ENCODE measurements at regions not wholly inside any gene's neighbourhood (a gene's known extent, or its start where the extent isn't known, plus 50 kb on each side); places are given as distances from the start of the nearest gene placed in this dataset.
"Not testable (repeated sequence)": the region's sequence is repeated elsewhere in the genome, so short reads cannot be mapped to it uniquely, and the experiment has no call there.

DNA sequence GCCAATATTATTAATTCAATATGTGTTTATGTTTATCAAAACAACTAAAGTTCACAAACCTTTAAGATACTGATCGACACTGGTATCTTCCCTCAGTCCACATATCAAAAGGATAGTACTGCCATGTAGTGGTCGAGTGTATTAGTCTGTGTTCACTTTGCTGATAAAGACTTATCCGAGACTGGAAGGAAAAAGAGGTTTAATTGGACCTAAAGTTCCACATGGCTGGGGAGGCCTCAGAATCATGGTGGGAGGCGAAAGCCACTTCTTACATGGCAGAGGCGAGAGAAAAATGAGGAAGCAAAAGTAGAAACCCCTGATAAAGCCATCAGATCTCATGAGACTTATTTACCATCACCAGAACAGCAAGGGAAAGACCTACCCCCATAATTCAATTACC lies 325.4 kb upstream of the PHF14 start (continued):
- TF ChIP-seq, protein P1, sequence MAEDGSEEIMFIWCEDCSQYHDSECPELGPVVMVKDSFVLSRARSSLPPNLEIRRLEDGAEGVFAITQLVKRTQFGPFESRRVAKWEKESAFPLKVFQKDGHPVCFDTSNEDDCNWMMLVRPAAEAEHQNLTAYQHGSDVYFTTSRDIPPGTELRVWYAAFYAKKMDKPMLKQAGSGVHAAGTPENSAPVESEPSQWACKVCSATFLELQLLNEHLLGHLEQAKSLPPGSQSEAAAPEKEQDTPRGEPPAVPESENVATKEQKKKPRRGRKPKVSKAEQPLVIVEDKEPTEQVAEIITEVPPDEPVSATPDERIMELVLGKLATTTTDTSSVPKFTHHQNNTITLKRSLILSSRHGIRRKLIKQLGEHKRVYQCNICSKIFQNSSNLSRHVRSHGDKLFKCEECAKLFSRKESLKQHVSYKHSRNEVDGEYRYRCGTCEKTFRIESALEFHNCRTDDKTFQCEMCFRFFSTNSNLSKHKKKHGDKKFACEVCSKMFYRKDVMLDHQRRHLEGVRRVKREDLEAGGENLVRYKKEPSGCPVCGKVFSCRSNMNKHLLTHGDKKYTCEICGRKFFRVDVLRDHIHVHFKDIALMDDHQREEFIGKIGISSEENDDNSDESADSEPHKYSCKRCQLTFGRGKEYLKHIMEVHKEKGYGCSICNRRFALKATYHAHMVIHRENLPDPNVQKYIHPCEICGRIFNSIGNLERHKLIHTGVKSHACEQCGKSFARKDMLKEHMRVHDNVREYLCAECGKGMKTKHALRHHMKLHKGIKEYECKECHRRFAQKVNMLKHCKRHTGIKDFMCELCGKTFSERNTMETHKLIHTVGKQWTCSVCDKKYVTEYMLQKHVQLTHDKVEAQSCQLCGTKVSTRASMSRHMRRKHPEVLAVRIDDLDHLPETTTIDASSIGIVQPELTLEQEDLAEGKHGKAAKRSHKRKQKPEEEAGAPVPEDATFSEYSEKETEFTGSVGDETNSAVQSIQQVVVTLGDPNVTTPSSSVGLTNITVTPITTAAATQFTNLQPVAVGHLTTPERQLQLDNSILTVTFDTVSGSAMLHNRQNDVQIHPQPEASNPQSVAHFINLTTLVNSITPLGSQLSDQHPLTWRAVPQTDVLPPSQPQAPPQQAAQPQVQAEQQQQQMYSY (CRISPR knock-in tag; IDR thresholded peaks at IDR 0.05), result no peak
- TF ChIP-seq ZNF138 (CRISPR knock-in tag; conservative IDR thresholded peaks at IDR 0.05), result no peak

DNA sequence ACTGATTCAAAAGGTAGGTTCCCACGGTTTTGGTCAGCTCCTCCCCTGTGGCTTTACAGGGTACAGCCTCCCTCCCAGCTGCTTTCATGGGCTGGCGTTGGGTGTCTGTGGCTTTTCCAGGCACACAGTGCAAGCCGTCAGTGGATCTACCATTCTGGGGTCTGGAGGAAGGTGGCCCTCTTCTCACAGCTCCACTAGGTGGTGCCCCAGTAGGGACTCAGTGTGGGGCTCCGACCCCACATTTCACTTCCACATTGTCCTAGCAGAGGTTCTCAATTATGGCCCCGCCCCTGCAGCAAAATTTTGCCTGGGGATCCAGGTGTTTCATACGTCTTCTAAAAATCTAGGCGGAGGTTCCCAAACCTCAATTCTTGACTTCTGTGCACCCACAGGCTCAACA lies 324.6 kb upstream of the PHF14 start:
- POLR2A ChIA-PET; H3K27me3 Mint-ChIP-seq (ENCODE audit: low read depth); H3K4me1 Mint-ChIP-seq; H3K27ac Mint-ChIP-seq; H3K4me3 Mint-ChIP-seq; H3K36me3 Mint-ChIP-seq; H3K9me3 Mint-ChIP-seq: not testable (repeated sequence)
- ATAC-seq, result peak; percentile 57
- CTCF ChIA-PET, result interaction anchor here (1.0 kb wide), 2 partner anchors 8 to 9 kb away, joined by 3 read pairs; no protein-coding TSS in a partner anchor
- DNase-seq (ENCODE audit: low spot score), result peak; percentile 23

DNA sequence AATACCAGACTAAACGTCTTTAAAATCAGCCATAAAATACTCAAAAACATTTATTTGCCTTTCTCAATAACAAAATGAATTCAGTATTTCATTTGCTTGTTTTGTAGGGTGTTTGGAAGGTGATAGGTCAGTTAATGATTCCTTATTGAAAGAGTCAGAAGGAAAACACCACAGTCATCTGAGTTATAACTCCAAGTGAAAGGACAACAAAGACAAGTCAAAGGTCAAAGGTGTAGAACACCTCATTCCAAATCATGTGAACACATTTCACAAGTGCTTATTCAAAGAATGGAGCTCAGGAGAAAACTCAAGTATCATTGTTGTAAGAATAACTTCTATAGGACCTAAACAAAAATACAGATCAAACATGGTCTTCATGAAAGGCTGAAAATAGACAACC lies 318.6 kb upstream of the PHF14 start:
- ATAC-seq, result no peak
- Mint-ChIP-seq H3K4me1 (peaks cover 24% of the 10 kb centered on the region), H3K4me3 (no peak overlapping the region), H3K36me3 (no peaks in the 10 kb centered on the region), H3K27ac (no peak overlapping the region), H3K9me3 (0 out of 2 replicates have a peak, but pooled peaks cover 4% of the 10 kb centered on the region), H3K27me3 (ENCODE audit: low read depth) (peaks cover 48% of the 10 kb centered on the region)
- DNase-seq (ENCODE audit: low spot score), result no peak
- CTCF ChIA-PET, result no interaction called here
- TF ChIP-seq GTF2I (CRISPR knock-in tag; conservative IDR thresholded peaks at IDR 0.05) (no peak), ZNF219 (CRISPR knock-in tag; IDR thresholded peaks at IDR 0.05; ENCODE audit: borderline replicate concordance) (no peak), FOXJ3 (CRISPR knock-in tag; IDR thresholded peaks at IDR 0.05; ENCODE audit: borderline replicate concordance) (no peak), NFYB (CRISPR knock-in tag; conservative IDR thresholded peaks at IDR 0.05; ENCODE audit: low read depth) (no peak)
- TF ChIP-seq, protein P2, sequence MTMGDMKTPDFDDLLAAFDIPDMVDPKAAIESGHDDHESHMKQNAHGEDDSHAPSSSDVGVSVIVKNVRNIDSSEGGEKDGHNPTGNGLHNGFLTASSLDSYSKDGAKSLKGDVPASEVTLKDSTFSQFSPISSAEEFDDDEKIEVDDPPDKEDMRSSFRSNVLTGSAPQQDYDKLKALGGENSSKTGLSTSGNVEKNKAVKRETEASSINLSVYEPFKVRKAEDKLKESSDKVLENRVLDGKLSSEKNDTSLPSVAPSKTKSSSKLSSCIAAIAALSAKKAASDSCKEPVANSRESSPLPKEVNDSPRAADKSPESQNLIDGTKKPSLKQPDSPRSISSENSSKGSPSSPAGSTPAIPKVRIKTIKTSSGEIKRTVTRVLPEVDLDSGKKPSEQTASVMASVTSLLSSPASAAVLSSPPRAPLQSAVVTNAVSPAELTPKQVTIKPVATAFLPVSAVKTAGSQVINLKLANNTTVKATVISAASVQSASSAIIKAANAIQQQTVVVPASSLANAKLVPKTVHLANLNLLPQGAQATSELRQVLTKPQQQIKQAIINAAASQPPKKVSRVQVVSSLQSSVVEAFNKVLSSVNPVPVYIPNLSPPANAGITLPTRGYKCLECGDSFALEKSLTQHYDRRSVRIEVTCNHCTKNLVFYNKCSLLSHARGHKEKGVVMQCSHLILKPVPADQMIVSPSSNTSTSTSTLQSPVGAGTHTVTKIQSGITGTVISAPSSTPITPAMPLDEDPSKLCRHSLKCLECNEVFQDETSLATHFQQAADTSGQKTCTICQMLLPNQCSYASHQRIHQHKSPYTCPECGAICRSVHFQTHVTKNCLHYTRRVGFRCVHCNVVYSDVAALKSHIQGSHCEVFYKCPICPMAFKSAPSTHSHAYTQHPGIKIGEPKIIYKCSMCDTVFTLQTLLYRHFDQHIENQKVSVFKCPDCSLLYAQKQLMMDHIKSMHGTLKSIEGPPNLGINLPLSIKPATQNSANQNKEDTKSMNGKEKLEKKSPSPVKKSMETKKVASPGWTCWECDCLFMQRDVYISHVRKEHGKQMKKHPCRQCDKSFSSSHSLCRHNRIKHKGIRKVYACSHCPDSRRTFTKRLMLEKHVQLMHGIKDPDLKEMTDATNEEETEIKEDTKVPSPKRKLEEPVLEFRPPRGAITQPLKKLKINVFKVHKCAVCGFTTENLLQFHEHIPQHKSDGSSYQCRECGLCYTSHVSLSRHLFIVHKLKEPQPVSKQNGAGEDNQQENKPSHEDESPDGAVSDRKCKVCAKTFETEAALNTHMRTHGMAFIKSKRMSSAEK (CRISPR knock-in tag; IDR thresholded peaks at IDR 0.05; ENCODE audit: borderline replicate concordance), result no peak
- TF ChIP-seq, protein P3, sequence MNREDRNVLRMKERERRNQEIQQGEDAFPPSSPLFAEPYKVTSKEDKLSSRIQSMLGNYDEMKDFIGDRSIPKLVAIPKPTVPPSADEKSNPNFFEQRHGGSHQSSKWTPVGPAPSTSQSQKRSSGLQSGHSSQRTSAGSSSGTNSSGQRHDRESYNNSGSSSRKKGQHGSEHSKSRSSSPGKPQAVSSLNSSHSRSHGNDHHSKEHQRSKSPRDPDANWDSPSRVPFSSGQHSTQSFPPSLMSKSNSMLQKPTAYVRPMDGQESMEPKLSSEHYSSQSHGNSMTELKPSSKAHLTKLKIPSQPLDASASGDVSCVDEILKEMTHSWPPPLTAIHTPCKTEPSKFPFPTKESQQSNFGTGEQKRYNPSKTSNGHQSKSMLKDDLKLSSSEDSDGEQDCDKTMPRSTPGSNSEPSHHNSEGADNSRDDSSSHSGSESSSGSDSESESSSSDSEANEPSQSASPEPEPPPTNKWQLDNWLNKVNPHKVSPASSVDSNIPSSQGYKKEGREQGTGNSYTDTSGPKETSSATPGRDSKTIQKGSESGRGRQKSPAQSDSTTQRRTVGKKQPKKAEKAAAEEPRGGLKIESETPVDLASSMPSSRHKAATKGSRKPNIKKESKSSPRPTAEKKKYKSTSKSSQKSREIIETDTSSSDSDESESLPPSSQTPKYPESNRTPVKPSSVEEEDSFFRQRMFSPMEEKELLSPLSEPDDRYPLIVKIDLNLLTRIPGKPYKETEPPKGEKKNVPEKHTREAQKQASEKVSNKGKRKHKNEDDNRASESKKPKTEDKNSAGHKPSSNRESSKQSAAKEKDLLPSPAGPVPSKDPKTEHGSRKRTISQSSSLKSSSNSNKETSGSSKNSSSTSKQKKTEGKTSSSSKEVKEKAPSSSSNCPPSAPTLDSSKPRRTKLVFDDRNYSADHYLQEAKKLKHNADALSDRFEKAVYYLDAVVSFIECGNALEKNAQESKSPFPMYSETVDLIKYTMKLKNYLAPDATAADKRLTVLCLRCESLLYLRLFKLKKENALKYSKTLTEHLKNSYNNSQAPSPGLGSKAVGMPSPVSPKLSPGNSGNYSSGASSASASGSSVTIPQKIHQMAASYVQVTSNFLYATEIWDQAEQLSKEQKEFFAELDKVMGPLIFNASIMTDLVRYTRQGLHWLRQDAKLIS (CRISPR knock-in tag; IDR thresholded peaks at IDR 0.05; ENCODE audit: borderline replicate concordance), result no peak
- POLR2A ChIA-PET, result no interaction called here

DNA sequence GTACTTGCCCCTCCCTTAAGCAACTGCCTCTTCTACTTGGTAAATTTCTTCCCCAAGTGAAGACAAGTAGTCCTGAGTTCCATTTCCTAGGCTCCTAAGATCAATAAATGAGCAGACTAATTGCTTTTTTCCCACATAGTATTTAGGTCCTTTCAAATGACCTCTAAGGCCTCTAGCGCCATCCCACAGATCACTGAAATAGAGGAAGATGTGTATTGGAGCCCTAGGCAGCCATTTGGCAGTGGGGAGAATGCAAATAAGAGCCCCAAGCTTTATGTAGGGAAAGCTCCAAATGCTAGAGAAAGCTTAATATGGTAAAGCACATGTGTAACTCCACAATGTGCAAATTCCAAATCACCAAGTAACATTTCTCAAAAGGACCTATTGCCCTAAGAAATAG lies 316.5 kb upstream of the PHF14 start:
- no peak overlapping the region for H3K4me3 Mint-ChIP-seq
- peaks cover 57% of the 10 kb centered on the region for H3K27me3 Mint-ChIP-seq (ENCODE audit: low read depth)
- ChIA-PET POLR2A (no interaction called here), CTCF (interaction anchor here (0.8 to 1.0 kb wide), 2 partner anchors 8 to 175 kb away, joined by 3 read pairs; no protein-coding TSS in a partner anchor)
- no peak overlapping the region for H3K27ac Mint-ChIP-seq
- H3K9me3 Mint-ChIP-seq, result no peaks in the 10 kb centered on the region
- DNase-seq (ENCODE audit: low spot score), result peak; percentile 17
- peaks cover 24% of the 10 kb centered on the region for H3K4me1 Mint-ChIP-seq
- no peaks in the 10 kb centered on the region for H3K36me3 Mint-ChIP-seq
- peak; percentile 94 for ATAC-seq
- TF ChIP-seq, protein P4, sequence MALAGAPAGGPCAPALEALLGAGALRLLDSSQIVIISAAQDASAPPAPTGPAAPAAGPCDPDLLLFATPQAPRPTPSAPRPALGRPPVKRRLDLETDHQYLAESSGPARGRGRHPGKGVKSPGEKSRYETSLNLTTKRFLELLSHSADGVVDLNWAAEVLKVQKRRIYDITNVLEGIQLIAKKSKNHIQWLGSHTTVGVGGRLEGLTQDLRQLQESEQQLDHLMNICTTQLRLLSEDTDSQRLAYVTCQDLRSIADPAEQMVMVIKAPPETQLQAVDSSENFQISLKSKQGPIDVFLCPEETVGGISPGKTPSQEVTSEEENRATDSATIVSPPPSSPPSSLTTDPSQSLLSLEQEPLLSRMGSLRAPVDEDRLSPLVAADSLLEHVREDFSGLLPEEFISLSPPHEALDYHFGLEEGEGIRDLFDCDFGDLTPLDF (CRISPR knock-in tag; IDR thresholded peaks at IDR 0.05), result no peak
- TF ChIP-seq TP53 (CRISPR knock-in tag; IDR thresholded peaks at IDR 0.05), result no peak
- no peak for TF ChIP-seq RELA (CRISPR knock-in tag; IDR thresholded peaks at IDR 0.05; ENCODE audit: borderline replicate concordance)
- TF ChIP-seq, protein P5, sequence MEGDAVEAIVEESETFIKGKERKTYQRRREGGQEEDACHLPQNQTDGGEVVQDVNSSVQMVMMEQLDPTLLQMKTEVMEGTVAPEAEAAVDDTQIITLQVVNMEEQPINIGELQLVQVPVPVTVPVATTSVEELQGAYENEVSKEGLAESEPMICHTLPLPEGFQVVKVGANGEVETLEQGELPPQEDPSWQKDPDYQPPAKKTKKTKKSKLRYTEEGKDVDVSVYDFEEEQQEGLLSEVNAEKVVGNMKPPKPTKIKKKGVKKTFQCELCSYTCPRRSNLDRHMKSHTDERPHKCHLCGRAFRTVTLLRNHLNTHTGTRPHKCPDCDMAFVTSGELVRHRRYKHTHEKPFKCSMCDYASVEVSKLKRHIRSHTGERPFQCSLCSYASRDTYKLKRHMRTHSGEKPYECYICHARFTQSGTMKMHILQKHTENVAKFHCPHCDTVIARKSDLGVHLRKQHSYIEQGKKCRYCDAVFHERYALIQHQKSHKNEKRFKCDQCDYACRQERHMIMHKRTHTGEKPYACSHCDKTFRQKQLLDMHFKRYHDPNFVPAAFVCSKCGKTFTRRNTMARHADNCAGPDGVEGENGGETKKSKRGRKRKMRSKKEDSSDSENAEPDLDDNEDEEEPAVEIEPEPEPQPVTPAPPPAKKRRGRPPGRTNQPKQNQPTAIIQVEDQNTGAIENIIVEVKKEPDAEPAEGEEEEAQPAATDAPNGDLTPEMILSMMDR (IDR thresholded peaks at IDR 0.05), result no peak
- no peak for TF ChIP-seq IRF2 (CRISPR knock-in tag; IDR thresholded peaks at IDR 0.05; ENCODE audit: borderline replicate concordance, low read depth)
- no peak for TF ChIP-seq PRRX2 (CRISPR knock-in tag; IDR thresholded peaks at IDR 0.05)
- no peak for TF ChIP-seq ZNF232 (CRISPR knock-in tag; IDR thresholded peaks at IDR 0.05)

Measured in WTC11 (cell line).